ENCODE measurements at regions not wholly inside any gene's neighbourhood (a gene's known extent, or its start where the extent isn't known, plus 50 kb on each side); places are given as distances from the start of the nearest gene placed in this dataset.

GRCh38 chr2:128809880-128810279 is 491.2 kb upstream of the HS6ST1 start:
- TF ChIP-seq, protein P1, sequence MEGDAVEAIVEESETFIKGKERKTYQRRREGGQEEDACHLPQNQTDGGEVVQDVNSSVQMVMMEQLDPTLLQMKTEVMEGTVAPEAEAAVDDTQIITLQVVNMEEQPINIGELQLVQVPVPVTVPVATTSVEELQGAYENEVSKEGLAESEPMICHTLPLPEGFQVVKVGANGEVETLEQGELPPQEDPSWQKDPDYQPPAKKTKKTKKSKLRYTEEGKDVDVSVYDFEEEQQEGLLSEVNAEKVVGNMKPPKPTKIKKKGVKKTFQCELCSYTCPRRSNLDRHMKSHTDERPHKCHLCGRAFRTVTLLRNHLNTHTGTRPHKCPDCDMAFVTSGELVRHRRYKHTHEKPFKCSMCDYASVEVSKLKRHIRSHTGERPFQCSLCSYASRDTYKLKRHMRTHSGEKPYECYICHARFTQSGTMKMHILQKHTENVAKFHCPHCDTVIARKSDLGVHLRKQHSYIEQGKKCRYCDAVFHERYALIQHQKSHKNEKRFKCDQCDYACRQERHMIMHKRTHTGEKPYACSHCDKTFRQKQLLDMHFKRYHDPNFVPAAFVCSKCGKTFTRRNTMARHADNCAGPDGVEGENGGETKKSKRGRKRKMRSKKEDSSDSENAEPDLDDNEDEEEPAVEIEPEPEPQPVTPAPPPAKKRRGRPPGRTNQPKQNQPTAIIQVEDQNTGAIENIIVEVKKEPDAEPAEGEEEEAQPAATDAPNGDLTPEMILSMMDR (conservative IDR thresholded peaks at IDR 0.05; ENCODE audit: low read depth, low read length) = no peak
- TF ChIP-seq EZH2 (IDR thresholded peaks at IDR 0.05; ENCODE audit: borderline replicate concordance, low read depth, low read length, poor library complexity, severe bottlenecking) = no peak

All from A673 (cell line).